OCI-LY7 (cell line): ENCODE measurements at regions not wholly inside any gene's neighbourhood (a gene's known extent, or its start where the extent isn't known, plus 50 kb on each side); places are given as distances from the start of the nearest gene placed in this dataset.

Experiments
- EZH2phosphoT487 ChIP-seq: fragments of 200-600 bp; sonication (generic); IDR thresholded peaks from 2 replicates; pipeline ENCODE4 v1.6.1; 2018; ENCODE audit warnings: low read depth, borderline replicate concordance, mild to moderate bottlenecking, mixed run types, antibody characterized with exemption, low read length, moderate library complexity, mixed read lengths
- TF ChIP-seq, protein P1 (sequence below): fragments of 200-600 bp; sonication (generic); conservative IDR thresholded peaks from 2 replicates; pipeline ENCODE4 v1.5.1; 2014; ENCODE audit warnings: mild to moderate bottlenecking, antibody characterized with exemption, low read length, moderate library complexity, mixed read lengths

DNA sequence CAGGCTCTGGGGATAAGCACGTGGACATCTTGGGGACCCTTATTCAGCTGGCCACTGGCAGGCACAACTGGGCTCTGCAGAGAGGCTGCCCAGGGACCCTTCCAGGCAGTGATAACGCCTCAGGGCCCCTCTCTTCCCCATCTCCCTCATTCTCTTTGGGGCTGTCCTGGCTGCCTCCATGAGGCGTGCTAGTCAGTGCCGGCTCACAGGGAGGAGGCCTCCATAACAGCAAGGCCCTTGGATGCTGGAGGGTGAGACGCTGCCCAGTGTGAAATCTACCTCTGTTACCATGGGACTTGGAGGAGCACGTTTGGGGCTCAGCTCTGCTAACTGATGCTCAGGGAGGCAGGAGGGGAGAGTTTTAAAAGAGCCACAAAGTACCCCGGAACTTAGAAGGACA, 221.3 kb downstream of the CTTN start:
- TF ChIP-seq, protein P1, sequence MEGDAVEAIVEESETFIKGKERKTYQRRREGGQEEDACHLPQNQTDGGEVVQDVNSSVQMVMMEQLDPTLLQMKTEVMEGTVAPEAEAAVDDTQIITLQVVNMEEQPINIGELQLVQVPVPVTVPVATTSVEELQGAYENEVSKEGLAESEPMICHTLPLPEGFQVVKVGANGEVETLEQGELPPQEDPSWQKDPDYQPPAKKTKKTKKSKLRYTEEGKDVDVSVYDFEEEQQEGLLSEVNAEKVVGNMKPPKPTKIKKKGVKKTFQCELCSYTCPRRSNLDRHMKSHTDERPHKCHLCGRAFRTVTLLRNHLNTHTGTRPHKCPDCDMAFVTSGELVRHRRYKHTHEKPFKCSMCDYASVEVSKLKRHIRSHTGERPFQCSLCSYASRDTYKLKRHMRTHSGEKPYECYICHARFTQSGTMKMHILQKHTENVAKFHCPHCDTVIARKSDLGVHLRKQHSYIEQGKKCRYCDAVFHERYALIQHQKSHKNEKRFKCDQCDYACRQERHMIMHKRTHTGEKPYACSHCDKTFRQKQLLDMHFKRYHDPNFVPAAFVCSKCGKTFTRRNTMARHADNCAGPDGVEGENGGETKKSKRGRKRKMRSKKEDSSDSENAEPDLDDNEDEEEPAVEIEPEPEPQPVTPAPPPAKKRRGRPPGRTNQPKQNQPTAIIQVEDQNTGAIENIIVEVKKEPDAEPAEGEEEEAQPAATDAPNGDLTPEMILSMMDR, result no peak
- TF ChIP-seq EZH2phosphoT487, result no peak
